H9 (cell line): ENCODE measurements at regions not wholly inside any gene's neighbourhood (a gene's known extent, or its start where the extent isn't known, plus 50 kb on each side); places are given as distances from the start of the nearest gene placed in this dataset.

Source experiments
- DNase-seq: peaks from one replicate; pipeline ENCODE4 v3.0.0-alpha.2; 2017
- H2AFZ ChIP-seq: one replicate; pipeline ENCODE4 v1.6.1; 2013; ENCODE audit warnings: mild to moderate bottlenecking, low read length, control low read depth, moderate library complexity
- H2AK5ac ChIP-seq: 2 replicates; pipeline ENCODE4 v1.6.1; 2013; ENCODE audit warnings: low read length, control low read depth, mixed read lengths; ENCODE audit not compliant: insufficient read length
- H2BK120ac ChIP-seq: one replicate; pipeline ENCODE4 v1.6.1; 2013; ENCODE audit warnings: low read depth, mild to moderate bottlenecking, low read length, control low read depth, inconsistent platforms; ENCODE audit not compliant: poor library complexity, severe bottlenecking
- H2BK12ac ChIP-seq: 2 replicates; pipeline ENCODE4 v1.6.1; 2013; ENCODE audit warnings: low read length, control low read depth, mixed read lengths, low read depth; ENCODE audit not compliant: insufficient read length
- H2BK15ac ChIP-seq: 2 replicates; pipeline ENCODE4 v1.6.1; 2013; ENCODE audit warnings: low read depth, low read length, control low read depth
- H2BK20ac ChIP-seq: one replicate; pipeline ENCODE4 v1.6.1; 2013; ENCODE audit warnings: low read depth, mild to moderate bottlenecking, low read length, control low read depth, inconsistent platforms; ENCODE audit not compliant: poor library complexity, severe bottlenecking
- H2BK5ac ChIP-seq: 2 replicates; pipeline ENCODE4 v1.6.1; 2013; ENCODE audit warnings: low read length, control low read depth, mixed read lengths; ENCODE audit not compliant: insufficient read length
- H3K14ac ChIP-seq: 2 replicates; pipeline ENCODE4 v1.6.1; 2013; ENCODE audit warnings: low read length, control low read depth; ENCODE audit not compliant: insufficient read depth
- H3K18ac ChIP-seq: 2 replicates; pipeline ENCODE4 v1.6.1; 2013; ENCODE audit warnings: low read depth, mild to moderate bottlenecking, mixed read lengths, low read length, control low read depth; ENCODE audit not compliant: insufficient read length
- H3K23ac ChIP-seq: 2 replicates; pipeline ENCODE4 v1.6.1; 2013; ENCODE audit warnings: low read length, control low read depth, mixed read lengths, low read depth; ENCODE audit not compliant: insufficient read length
- H3K23me2 ChIP-seq: 2 replicates; pipeline ENCODE4 v1.6.1; 2013; ENCODE audit warnings: low read depth, mild to moderate bottlenecking, mixed read lengths, low read length, control low read depth; ENCODE audit not compliant: insufficient read length, poor library complexity, severe bottlenecking
- H3K27ac ChIP-seq: 2 replicates; pipeline ENCODE4 v1.5.1; 2013; ENCODE audit warnings: low read length, control low read depth, mixed read lengths, low read depth; ENCODE audit not compliant: insufficient read length
- H3K27me3 ChIP-seq: 2 replicates; pipeline ENCODE4 v1.6.1; 2013; ENCODE audit warnings: low read length, control low read depth, inconsistent platforms; ENCODE audit not compliant: insufficient read depth
- H3K4ac ChIP-seq: 2 replicates; pipeline ENCODE4 v1.6.1; 2013; ENCODE audit warnings: low read depth, mild to moderate bottlenecking, control low read depth, inconsistent platforms, low read length, moderate library complexity
- H3K4me1 ChIP-seq: 2 replicates; pipeline ENCODE4 v1.6.1; 2013; ENCODE audit warnings: low read length, control low read depth, inconsistent platforms; ENCODE audit not compliant: insufficient read depth
- H3K4me2 ChIP-seq: 2 replicates; pipeline ENCODE4 v1.6.1; 2013; ENCODE audit warnings: low read length, control low read depth, mixed read lengths; ENCODE audit not compliant: insufficient read length, insufficient read depth
- H3K56ac ChIP-seq: 2 replicates; pipeline ENCODE4 v1.6.1; 2013; ENCODE audit warnings: low read depth, mild to moderate bottlenecking, mixed read lengths, low read length, control low read depth; ENCODE audit not compliant: insufficient read length
- H3K79me1 ChIP-seq: 2 replicates; pipeline ENCODE4 v1.6.1; 2013; ENCODE audit warnings: low read depth, mild to moderate bottlenecking, moderate library complexity, low read length, control low read depth, inconsistent platforms; ENCODE audit not compliant: insufficient read depth, poor library complexity, severe bottlenecking
- H3K79me2 ChIP-seq: 2 replicates; pipeline ENCODE4 v1.6.1; 2013; ENCODE audit warnings: low read length, control low read depth, inconsistent platforms; ENCODE audit not compliant: insufficient read depth
- H3K9ac ChIP-seq: 2 replicates; pipeline ENCODE4 v1.6.1; 2013; ENCODE audit warnings: low read length, control low read depth, mixed read lengths; ENCODE audit not compliant: insufficient read length; ENCODE audit errors: extremely low read depth
- H3K9me3 ChIP-seq: one replicate; pipeline ENCODE4 v1.6.1; 2013; ENCODE audit warnings: low read depth, low read length, inconsistent platforms; ENCODE audit not compliant: control insufficient read depth
- H3T11ph ChIP-seq: one replicate; pipeline ENCODE4 v1.6.1; 2013; ENCODE audit warnings: mild to moderate bottlenecking, low read length, control low read depth, inconsistent platforms
- H4K20me1 ChIP-seq: one replicate; pipeline ENCODE4 v1.6.1; 2013; ENCODE audit not compliant: control insufficient read depth, insufficient read length, insufficient read depth
- H4K5ac ChIP-seq: 2 replicates; pipeline ENCODE4 v1.6.1; 2013; ENCODE audit warnings: low read depth, mild to moderate bottlenecking, mixed read lengths, low read length, control low read depth; ENCODE audit not compliant: insufficient read length
- H4K8ac ChIP-seq: replicated peaks from 2 replicates; pipeline ENCODE4 v1.6.1; 2013; ENCODE audit warnings: low read length, control low read depth, mixed read lengths, low read depth; ENCODE audit not compliant: insufficient read length
- H4K91ac ChIP-seq: 2 replicates; pipeline ENCODE4 v1.6.1; 2013; ENCODE audit warnings: low read depth, mild to moderate bottlenecking, moderate library complexity, mixed read lengths, low read length, control low read depth; ENCODE audit not compliant: insufficient read length
- H3K27ac Mint-ChIP-seq, 3 experiments: 2 replicates in 2 of 3; 3 replicates in 1 of 3; pipeline ENCODE4 v1.8.0; 2020 to 2021; ENCODE audit warnings: mixed read lengths in 3 of 3, mild to moderate bottlenecking in 1 of 3, moderate library complexity in 1 of 3
- H3K27me3 Mint-ChIP-seq: 2 replicates; pipeline ENCODE4 v1.8.0; 2021; ENCODE audit warnings: low read depth, mild to moderate bottlenecking, moderate library complexity, mixed read lengths
- H3K36me3 Mint-ChIP-seq, 3 experiments: 2 replicates in 2 of 3; 3 replicates in 1 of 3; pipeline ENCODE4 v1.8.0; 2020 to 2021; ENCODE audit warnings: low read depth in 3 of 3, mixed read lengths in 3 of 3; ENCODE audit not compliant: insufficient read depth in 1 of 3
- H3K4me1 Mint-ChIP-seq, 2 experiments: 2 replicates each; pipeline ENCODE4 v1.8.0; 2020; ENCODE audit warnings: mixed read lengths in 2 of 2
- H3K4me3 Mint-ChIP-seq, 2 experiments: 2 replicates in 1 of 2; 3 replicates in 1 of 2; pipeline ENCODE4 v1.8.0; 2020 to 2021; ENCODE audit warnings: mild to moderate bottlenecking in 2 of 2, mixed read lengths in 2 of 2, moderate library complexity in 1 of 2
- H3K9me3 Mint-ChIP-seq, 2 experiments: 2 replicates in 1 of 2; 3 replicates in 1 of 2; pipeline ENCODE4 v1.8.0; 2020; ENCODE audit warnings: mild to moderate bottlenecking in 2 of 2, mixed read lengths in 2 of 2, moderate library complexity in 1 of 2
- WGBS: extraction: QIAGEN DNeasy Blood & Tissue Kit; methylation state at CpG from one replicate; pipeline ENCODE4 v1.1.7; 2013; ENCODE audit warnings: missing lambda C conversion rate, low lambda C conversion rate, mixed read lengths; ENCODE audit not compliant: insufficient read length; ENCODE audit errors: extremely low coverage; 5-methylcytosine and 5-hydroxymethylcytosine counted together
- TF ChIP-seq, protein P1 (sequence below): fragments of 200-600 bp; sonication (generic); conservative IDR thresholded peaks from 3 replicates; pipeline ENCODE4 v1.8.0; 2021; ENCODE audit warnings: antibody characterized with exemption, mild to moderate bottlenecking

DNA sequence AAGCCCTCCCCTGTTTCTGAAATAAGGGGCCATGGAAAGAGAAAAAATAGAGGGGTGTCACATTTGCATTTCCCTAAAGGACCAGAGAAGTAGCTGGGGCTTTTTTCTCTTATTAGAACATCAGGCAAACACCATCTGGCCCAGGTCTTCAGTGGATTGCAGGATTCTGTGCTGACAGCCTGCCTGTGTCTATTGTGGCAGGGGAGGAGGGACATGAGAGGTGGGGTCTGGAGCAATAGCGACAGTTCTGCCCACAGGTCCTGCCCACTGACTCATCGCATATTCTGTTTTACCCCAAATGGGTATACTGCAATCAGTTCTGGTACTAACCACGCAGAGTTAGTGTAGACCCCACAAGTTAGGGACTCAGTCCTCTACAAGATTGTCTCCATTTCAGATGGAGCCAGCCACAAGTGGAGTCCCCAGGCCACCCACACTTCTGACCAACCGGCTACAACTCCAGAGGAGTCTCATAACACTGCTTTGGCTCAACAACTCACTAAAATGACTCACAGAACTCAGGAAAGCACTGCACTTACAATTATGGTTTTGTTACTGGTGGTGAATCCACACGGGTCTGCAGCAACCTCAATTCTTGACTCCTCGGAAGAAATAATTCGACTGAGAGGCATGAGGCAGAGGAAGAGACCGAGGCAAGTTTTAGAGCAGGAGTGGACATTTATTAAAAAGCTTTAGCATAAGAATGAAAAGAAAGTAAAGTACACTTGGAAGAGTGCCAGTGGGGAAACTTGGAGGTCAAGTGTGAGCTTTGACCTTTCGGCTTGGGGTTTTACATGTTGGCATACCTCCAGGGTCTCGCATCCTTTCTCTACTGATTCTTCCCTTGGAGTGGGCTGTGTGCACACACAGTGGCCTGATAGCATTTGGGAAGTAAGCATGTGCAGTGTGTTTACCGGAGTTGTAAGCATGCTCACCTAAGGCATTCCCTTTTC is 146.4 kb upstream of the SPATS2L start:
- Histone ChIP-seq H3K9ac (no peak overlapping the region), H3K4ac (no peak overlapping the region)
- peaks cover 18 to 32% of the 10 kb centered on the region in 2 experiments for H3K4me1 Mint-ChIP-seq

More for the DNA sequence above, 146.4 kb upstream of the SPATS2L start:
- Histone ChIP-seq H2BK20ac (no peak overlapping the region), H3K14ac (no peak overlapping the region), H3K23me2 (no peaks in the 10 kb centered on the region), H4K8ac (no peak overlapping the region), H2BK12ac (no peak overlapping the region), H2BK120ac (no peak overlapping the region), H2BK15ac (no peak overlapping the region), H3K56ac (no peak overlapping the region), H2AK5ac (no peak overlapping the region), H2BK5ac (no peak overlapping the region), H3K9me3 (peaks cover 9% of the 10 kb centered on the region), H3K27ac (no peak overlapping the region), H4K91ac (no peak overlapping the region), H3K79me1 (no peaks in the 10 kb centered on the region), H3T11ph (no peak overlapping the region), H3K18ac (no peak overlapping the region), H3K27me3 (no peaks in the 10 kb centered on the region), H3K79me2 (no peaks in the 10 kb centered on the region), H4K5ac (no peak overlapping the region), H3K4me1 (peaks cover 11% of the 10 kb centered on the region; the same call in 1 of the 2 replicates), H4K20me1 (no peaks in the 10 kb centered on the region), H3K23ac (no peak overlapping the region), H2AFZ (no peak overlapping the region), H3K4me2 (no peak overlapping the region)
- Mint-ChIP-seq H3K36me3 (peaks cover 11 to 21% (median 17%) of the 10 kb centered on the region in 3 experiments), H3K27me3 (no peaks in the 10 kb centered on the region), H3K27ac (peak overlapping the region in 2 of 3 experiments; percentile 76 to 90; a peak in 3 of 7 replicates), H3K4me3 (no peak overlapping the region), H3K9me3 (peaks cover 7 to 26% of the 10 kb centered on the region in 2 experiments)
- TF ChIP-seq, protein P1, sequence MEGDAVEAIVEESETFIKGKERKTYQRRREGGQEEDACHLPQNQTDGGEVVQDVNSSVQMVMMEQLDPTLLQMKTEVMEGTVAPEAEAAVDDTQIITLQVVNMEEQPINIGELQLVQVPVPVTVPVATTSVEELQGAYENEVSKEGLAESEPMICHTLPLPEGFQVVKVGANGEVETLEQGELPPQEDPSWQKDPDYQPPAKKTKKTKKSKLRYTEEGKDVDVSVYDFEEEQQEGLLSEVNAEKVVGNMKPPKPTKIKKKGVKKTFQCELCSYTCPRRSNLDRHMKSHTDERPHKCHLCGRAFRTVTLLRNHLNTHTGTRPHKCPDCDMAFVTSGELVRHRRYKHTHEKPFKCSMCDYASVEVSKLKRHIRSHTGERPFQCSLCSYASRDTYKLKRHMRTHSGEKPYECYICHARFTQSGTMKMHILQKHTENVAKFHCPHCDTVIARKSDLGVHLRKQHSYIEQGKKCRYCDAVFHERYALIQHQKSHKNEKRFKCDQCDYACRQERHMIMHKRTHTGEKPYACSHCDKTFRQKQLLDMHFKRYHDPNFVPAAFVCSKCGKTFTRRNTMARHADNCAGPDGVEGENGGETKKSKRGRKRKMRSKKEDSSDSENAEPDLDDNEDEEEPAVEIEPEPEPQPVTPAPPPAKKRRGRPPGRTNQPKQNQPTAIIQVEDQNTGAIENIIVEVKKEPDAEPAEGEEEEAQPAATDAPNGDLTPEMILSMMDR, result no peak
- no CpG with 5 or more reads among the region's 11 CpGs for WGBS
- no peak for DNase-seq
